ENCODE measurements at regions not wholly inside any gene's neighbourhood (a gene's known extent, or its start where the extent isn't known, plus 50 kb on each side); places are given as distances from the start of the nearest gene placed in this dataset.
"Not testable (repeated sequence)": the region's sequence is repeated elsewhere in the genome, so short reads cannot be mapped to it uniquely, and the experiment has no call there.

- intact Hi-C loops (cut with micrococcal nuclease) = no loop called here
Measured at GRCh38 chr2:52404866-52405265, 1362.7 kb upstream of the CHAC2 start.

- intact Hi-C loops (cut with micrococcal nuclease) = no loop called here
Measured at GRCh38 chr2:52404046-52404445, 1363.6 kb upstream of the CHAC2 start.

- intact Hi-C loops (cut with micrococcal nuclease) = no loop called here
Measured at GRCh38 chr2:52402128-52402527, 1365.5 kb upstream of the CHAC2 start.

GRCh38 chr2:52396836-52397235 is 1364.9 kb upstream of the NRXN1 start:
- intact Hi-C loops (cut with micrococcal nuclease) = no loop called here

GRCh38 chr2:52395912-52396311 is 1364.0 kb upstream of the NRXN1 start:
- intact Hi-C loops (cut with micrococcal nuclease) = no loop called here

- intact Hi-C loops (cut with micrococcal nuclease) = no loop called here
Measured at GRCh38 chr2:52391621-52392020, 1359.7 kb upstream of the NRXN1 start.

- intact Hi-C loops (cut with micrococcal nuclease) = no loop called here
Measured at GRCh38 chr2:52390651-52391050, 1358.7 kb upstream of the NRXN1 start.

- intact Hi-C loops (cut with micrococcal nuclease) = no loop called here
Measured at GRCh38 chr2:52387937-52388590, 1356.1 kb upstream of the NRXN1 start.

GRCh38 chr2:52386433-52387030 is 1354.6 kb upstream of the NRXN1 start:
- intact Hi-C loops (cut with micrococcal nuclease) = no loop called here

- intact Hi-C loops (cut with micrococcal nuclease) = no loop called here
Measured at GRCh38 chr2:52383541-52383940, 1351.6 kb upstream of the NRXN1 start.

- intact Hi-C loops (cut with micrococcal nuclease) = no loop called here
Measured at GRCh38 chr2:52369178-52369577, 1337.2 kb upstream of the NRXN1 start.

- intact Hi-C loops (cut with micrococcal nuclease) = no loop called here
Measured at GRCh38 chr2:52368141-52368540, 1336.2 kb upstream of the NRXN1 start.

GRCh38 chr2:52365946-52366345 is 1334.0 kb upstream of the NRXN1 start:
- intact Hi-C loops (cut with micrococcal nuclease) = no loop called here

GRCh38 chr2:52356556-52356955 is 1324.6 kb upstream of the NRXN1 start:
- intact Hi-C loops (cut with micrococcal nuclease) = no loop called here

GRCh38 chr2:52347292-52347691 is 1315.4 kb upstream of the NRXN1 start:
- intact Hi-C loops (cut with micrococcal nuclease) = no loop called here

- intact Hi-C loops (cut with micrococcal nuclease) = no loop called here
Measured at GRCh38 chr2:52345676-52346075, 1313.7 kb upstream of the NRXN1 start.

- intact Hi-C loops (cut with micrococcal nuclease) = no loop called here
Measured at GRCh38 chr2:52345082-52345481, 1313.2 kb upstream of the NRXN1 start.

GRCh38 chr2:52343706-52344266 is 1311.9 kb upstream of the NRXN1 start:
- intact Hi-C loops (cut with micrococcal nuclease) = no loop called here

- intact Hi-C loops (cut with micrococcal nuclease) = no loop called here
Measured at GRCh38 chr2:52343010-52343409, 1311.1 kb upstream of the NRXN1 start.

- intact Hi-C loops (cut with micrococcal nuclease) = no loop called here
Measured at GRCh38 chr2:52342458-52342857, 1310.5 kb upstream of the NRXN1 start.

GRCh38 chr2:52341732-52342131 is 1309.8 kb upstream of the NRXN1 start:
- intact Hi-C loops (cut with micrococcal nuclease) = no loop called here

- intact Hi-C loops (cut with micrococcal nuclease) = no loop called here
Measured at GRCh38 chr2:52340171-52340570, 1308.2 kb upstream of the NRXN1 start.

GRCh38 chr2:52337786-52338185 is 1305.9 kb upstream of the NRXN1 start:
- intact Hi-C loops (cut with micrococcal nuclease) = not testable (repeated sequence)

Data from T-helper 2 cell treated with Interferon-gamma antibody and Interleukin-4, amounts not matched to agents 100 ng/mL and 5 ng/mL, for 36 hours (primary cell).